Mesenchymal stem cell (in vitro differentiated cells and primary cell): ENCODE measurements at regions not wholly inside any gene's neighbourhood (a gene's known extent, or its start where the extent isn't known, plus 50 kb on each side); places are given as distances from the start of the nearest gene placed in this dataset.
A peak's percentile ranks its signal among the peaks of the same experiment; 100 is the strongest.

Experiments used
- DNase-seq: peaks from one replicate; pipeline ENCODE4 v3.0.0-alpha.2; 2013
- H2AFZ ChIP-seq: one replicate; pipeline ENCODE4 v1.6.1; 2013; ENCODE audit warnings: low read depth, mild to moderate bottlenecking, control low read depth, inconsistent platforms, low read length, moderate library complexity
- H2AK5ac ChIP-seq: 2 replicates; pipeline ENCODE4 v1.6.1; 2013; ENCODE audit warnings: low read length, moderate library complexity, mild to moderate bottlenecking, inconsistent platforms; ENCODE audit not compliant: severe bottlenecking
- H2BK120ac ChIP-seq: one replicate; pipeline ENCODE4 v1.6.1; 2013; ENCODE audit warnings: low read depth, mild to moderate bottlenecking, inconsistent platforms, low read length, moderate library complexity
- H2BK12ac ChIP-seq, 2 experiments: one replicate each; pipeline ENCODE4 v1.6.1; 2013; ENCODE audit warnings: inconsistent platforms in 2 of 2, low read length in 2 of 2, mild to moderate bottlenecking in 2 of 2, moderate library complexity in 2 of 2, control low read depth in 1 of 2
- H2BK15ac ChIP-seq: one replicate; pipeline ENCODE4 v1.6.1; 2013; ENCODE audit warnings: mild to moderate bottlenecking, low read depth, inconsistent platforms; ENCODE audit not compliant: poor library complexity, severe bottlenecking
- H2BK5ac ChIP-seq: 2 replicates; pipeline ENCODE4 v1.6.1; 2013; ENCODE audit warnings: low read depth, mild to moderate bottlenecking, low read length, control low read depth, inconsistent platforms; ENCODE audit not compliant: poor library complexity, severe bottlenecking
- H3K14ac ChIP-seq, 2 experiments: one replicate each; pipeline ENCODE4 v1.6.1; 2013; ENCODE audit warnings: inconsistent platforms in 2 of 2, low read length in 2 of 2, control low read depth in 1 of 2, mild to moderate bottlenecking in 1 of 2, moderate library complexity in 1 of 2
- H3K18ac ChIP-seq, 2 experiments: one replicate each; pipeline ENCODE4 v1.6.1; 2013; ENCODE audit warnings: inconsistent platforms in 2 of 2, low read length in 2 of 2, control low read depth in 1 of 2, low read depth in 1 of 2, mild to moderate bottlenecking in 1 of 2
- H3K23ac ChIP-seq, 2 experiments: one replicate each; pipeline ENCODE4 v1.6.1; 2013; ENCODE audit warnings: inconsistent platforms in 2 of 2, low read length in 2 of 2, mild to moderate bottlenecking in 2 of 2, moderate library complexity in 2 of 2, control low read depth in 1 of 2
- H3K27ac ChIP-seq: 2 replicates; pipeline ENCODE4 v1.5.1; 2013; ENCODE audit warnings: mild to moderate bottlenecking, moderate library complexity, low read length, control low read depth, inconsistent platforms; ENCODE audit not compliant: poor library complexity, severe bottlenecking
- H3K27me3 ChIP-seq, 2 experiments: 2 replicates each; pipeline versions ENCODE4 v1.6.1 to v1.7.0; 2013; ENCODE audit warnings: low read length in 2 of 2, mild to moderate bottlenecking in 2 of 2, moderate library complexity in 2 of 2, control low read depth in 1 of 2, inconsistent platforms in 1 of 2; ENCODE audit not compliant: control insufficient read depth in 1 of 2, insufficient read depth in 1 of 2
- H3K36me3 ChIP-seq, 2 experiments: 2 replicates each; pipeline versions ENCODE4 v1.6.1 to v1.7.0; 2013; ENCODE audit warnings: low read length in 2 of 2, control low read depth in 1 of 2, inconsistent platforms in 1 of 2, low read depth in 1 of 2, mild to moderate bottlenecking in 1 of 2; ENCODE audit not compliant: insufficient read depth in 2 of 2, control insufficient read depth in 1 of 2
- H3K4ac ChIP-seq, 2 experiments: one replicate each; pipeline ENCODE4 v1.6.1; 2013; ENCODE audit warnings: inconsistent platforms in 2 of 2, low read length in 2 of 2, mild to moderate bottlenecking in 2 of 2, moderate library complexity in 2 of 2, control low read depth in 1 of 2, low read depth in 1 of 2
- H3K4me1 ChIP-seq: 2 replicates; pipeline ENCODE4 v1.6.1; 2013; ENCODE audit warnings: low read depth, low read length, control low read depth; ENCODE audit not compliant: control insufficient read depth, insufficient read depth
- H3K4me2 ChIP-seq: 2 replicates; pipeline ENCODE4 v1.6.1; 2013; ENCODE audit warnings: low read length, mild to moderate bottlenecking, inconsistent platforms; ENCODE audit not compliant: poor library complexity, severe bottlenecking
- H3K4me3 ChIP-seq, 2 experiments: 2 replicates each; pipeline versions ENCODE4 v1.5.1 to v1.7.0; 2013; ENCODE audit warnings: low read length in 2 of 2, mild to moderate bottlenecking in 2 of 2, control low read depth in 1 of 2, low read depth in 1 of 2; ENCODE audit not compliant: insufficient read depth in 1 of 2
- H3K79me1 ChIP-seq: replicated peaks from 2 replicates; pipeline ENCODE4 v1.6.1; 2013; ENCODE audit warnings: mild to moderate bottlenecking, control low read depth, low read length, inconsistent platforms; ENCODE audit not compliant: poor library complexity, severe bottlenecking
- H3K9ac ChIP-seq: 2 replicates; pipeline ENCODE4 v1.7.0; 2013; ENCODE audit warnings: mild to moderate bottlenecking, low read length, moderate library complexity
- H3K9me3 ChIP-seq: 2 replicates; pipeline ENCODE4 v1.7.0; 2013; ENCODE audit warnings: mild to moderate bottlenecking, low read length; ENCODE audit not compliant: control insufficient read depth
- H4K8ac ChIP-seq: one replicate; pipeline ENCODE4 v1.6.1; 2013; ENCODE audit warnings: inconsistent platforms, mild to moderate bottlenecking, low read length, moderate library complexity
- H4K91ac ChIP-seq: one replicate; pipeline ENCODE4 v1.6.1; 2013; ENCODE audit warnings: mild to moderate bottlenecking, low read length, inconsistent platforms
- WGBS: methylation state at CpG from one replicate; pipeline ENCODE4 v1.1.7; 2013; ENCODE audit warnings: mixed read lengths; 5-methylcytosine and 5-hydroxymethylcytosine counted together

DNA sequence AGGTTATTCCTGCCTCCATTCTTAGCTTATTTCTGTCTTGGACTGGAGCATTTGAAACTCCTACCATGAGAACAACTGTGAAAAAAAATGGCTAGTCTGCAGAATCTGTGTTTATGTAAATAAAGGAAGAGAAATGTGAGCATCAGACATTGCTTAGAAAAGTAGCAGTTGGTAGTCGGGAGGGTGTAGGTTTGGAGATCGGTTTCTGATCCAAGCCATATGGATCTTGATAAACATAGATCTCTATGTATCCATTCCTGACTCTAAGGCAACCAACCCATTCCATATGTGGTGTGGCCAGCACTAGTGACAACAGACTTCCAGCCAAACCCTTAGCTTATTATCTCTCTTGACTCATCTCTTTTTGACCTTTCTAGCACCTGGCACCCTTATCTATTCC, 127.1 kb downstream of the NMUR2 start:
- H3K9me3 ChIP-seq = no peaks in the 10 kb centered on the region
- H2BK5ac ChIP-seq = no peak overlapping the region
- DNase-seq = no peak
- no peak overlapping the region for H3K18ac ChIP-seq
- H3K36me3 ChIP-seq = no peaks in the 10 kb centered on the region
- no peaks in the 10 kb centered on the region for H3K79me1 ChIP-seq
- no peak overlapping the region for H2AK5ac ChIP-seq
- no peak overlapping the region for H2BK15ac ChIP-seq
- no peak overlapping the region for H2BK12ac ChIP-seq
- H2BK120ac ChIP-seq = no peak overlapping the region
- no peaks in the 10 kb centered on the region for H3K4me1 ChIP-seq
- no peak overlapping the region for H4K91ac ChIP-seq
- H2AFZ ChIP-seq = no peak overlapping the region
- no peak overlapping the region for H3K9ac ChIP-seq
- H3K27ac ChIP-seq = no peak overlapping the region
- no peak overlapping the region for H3K4me3 ChIP-seq
- 95% methylated on average over 2 of the region's 2 CpGs for WGBS
- no peak overlapping the region for H4K8ac ChIP-seq
- no peak overlapping the region for H3K4me2 ChIP-seq
- H3K4ac ChIP-seq = no peak overlapping the region
- H3K14ac ChIP-seq = no peak overlapping the region
- H3K23ac ChIP-seq = no peak overlapping the region
- no peaks in the 10 kb centered on the region for H3K27me3 ChIP-seq

DNA sequence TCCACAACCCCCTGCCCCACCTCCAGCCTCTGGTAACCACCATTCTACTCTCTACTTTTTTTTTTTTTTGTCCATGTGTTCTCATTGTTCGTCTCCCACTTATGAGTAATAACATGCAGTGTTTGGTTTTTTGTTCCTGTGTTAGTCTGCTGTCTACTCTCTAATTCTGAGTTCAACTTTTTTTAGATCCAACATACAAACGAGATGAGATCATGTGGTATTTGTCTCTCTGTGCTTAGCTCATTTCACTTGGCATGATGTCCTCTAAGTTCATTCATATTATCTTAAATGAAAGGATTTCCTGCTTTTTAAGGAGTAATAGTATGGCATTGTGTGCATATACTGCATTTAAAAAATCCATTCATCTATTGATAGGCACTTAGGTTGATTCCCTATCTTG, 130.9 kb downstream of the NMUR2 start:
- no peak overlapping the region for H4K8ac ChIP-seq
- no peaks in the 10 kb centered on the region for H3K4me1 ChIP-seq
- H2AK5ac ChIP-seq = no peak overlapping the region
- H2BK15ac ChIP-seq = no peak overlapping the region
- no CpG with 5 or more reads among the region's 2 CpGs for WGBS
- no peak overlapping the region for H4K91ac ChIP-seq
- H3K27me3 ChIP-seq = no peaks in the 10 kb centered on the region
- no peak overlapping the region for H3K14ac ChIP-seq
- no peak overlapping the region for H3K4me2 ChIP-seq
- H3K4ac ChIP-seq = no peak overlapping the region
- H2AFZ ChIP-seq = no peak overlapping the region
- no peak overlapping the region for H2BK5ac ChIP-seq
- no peak overlapping the region for H3K23ac ChIP-seq
- no peak overlapping the region for H3K27ac ChIP-seq
- no peaks in the 10 kb centered on the region for H3K79me1 ChIP-seq
- no peak overlapping the region for H3K4me3 ChIP-seq
- no peak for DNase-seq
- no peaks in the 10 kb centered on the region for H3K36me3 ChIP-seq
- no peak overlapping the region for H3K18ac ChIP-seq
- no peaks in the 10 kb centered on the region for H3K9me3 ChIP-seq
- H2BK12ac ChIP-seq = no peak overlapping the region
- H2BK120ac ChIP-seq = no peak overlapping the region
- no peak overlapping the region for H3K9ac ChIP-seq

DNA sequence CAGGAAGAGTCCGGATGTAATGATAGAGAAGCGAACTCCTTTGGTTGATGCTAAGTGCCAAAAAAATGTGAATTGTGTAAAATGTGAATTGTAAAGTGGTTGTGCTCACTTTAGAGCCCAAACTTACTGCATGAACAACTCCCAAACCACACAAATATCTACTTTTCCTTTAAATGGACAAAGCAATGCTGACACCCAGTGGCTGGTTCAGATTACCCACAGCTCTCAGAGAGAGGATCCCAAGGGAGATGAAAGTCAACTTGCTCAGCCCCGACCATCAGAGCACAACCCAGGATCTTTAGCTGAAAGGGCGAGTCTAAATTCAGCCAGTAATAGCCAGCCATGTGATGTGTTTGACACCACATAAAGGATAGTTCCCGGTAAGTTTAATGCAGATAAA, 133.7 kb downstream of the NMUR2 start:
- no peak overlapping the region for H2BK12ac ChIP-seq
- DNase-seq = no peak
- no peaks in the 10 kb centered on the region for H3K4me1 ChIP-seq
- no peak overlapping the region for H4K91ac ChIP-seq
- H2AFZ ChIP-seq = no peak overlapping the region
- no peak overlapping the region for H2AK5ac ChIP-seq
- H2BK15ac ChIP-seq = no peak overlapping the region
- WGBS = 68% methylated on average over 5 of the region's 5 CpGs
- no peak overlapping the region for H3K9ac ChIP-seq
- H2BK5ac ChIP-seq = no peak overlapping the region
- H3K4me3 ChIP-seq = no peak overlapping the region
- H3K23ac ChIP-seq = no peak overlapping the region
- H3K27ac ChIP-seq = no peak overlapping the region
- no peaks in the 10 kb centered on the region for H3K36me3 ChIP-seq
- H3K9me3 ChIP-seq = no peaks in the 10 kb centered on the region
- H3K4me2 ChIP-seq = no peak overlapping the region
- H3K14ac ChIP-seq = no peak overlapping the region
- H3K27me3 ChIP-seq = no peaks in the 10 kb centered on the region
- H3K18ac ChIP-seq = no peak overlapping the region
- no peak overlapping the region for H2BK120ac ChIP-seq
- H4K8ac ChIP-seq = no peak overlapping the region
- no peak overlapping the region for H3K4ac ChIP-seq
- no peaks in the 10 kb centered on the region for H3K79me1 ChIP-seq

DNA sequence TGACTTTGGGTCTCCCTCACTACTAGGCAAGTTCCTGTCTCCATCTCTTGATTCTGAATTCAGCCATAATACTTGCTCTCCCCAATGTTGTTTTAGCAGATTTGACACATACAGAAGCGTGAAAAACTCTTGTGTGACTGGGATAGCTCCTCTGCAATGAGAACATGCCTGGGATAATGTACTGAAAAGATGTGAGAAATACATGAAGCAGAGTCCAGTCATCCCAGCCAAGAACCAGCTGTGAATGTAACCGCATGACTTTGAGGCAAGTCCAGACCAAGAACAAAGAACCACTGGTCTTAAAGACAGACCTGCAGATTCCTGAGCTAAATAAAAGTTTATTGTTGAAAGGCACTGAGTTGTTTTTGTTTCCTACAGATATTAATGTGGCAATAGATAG, 135.0 kb downstream of the NMUR2 start:
- no peak overlapping the region for H2AK5ac ChIP-seq
- H3K27me3 ChIP-seq = no peaks in the 10 kb centered on the region
- no peak overlapping the region for H2AFZ ChIP-seq
- no peak overlapping the region for H3K23ac ChIP-seq
- no peak overlapping the region for H2BK12ac ChIP-seq
- H4K8ac ChIP-seq = no peak overlapping the region
- H3K9me3 ChIP-seq = no peaks in the 10 kb centered on the region
- H3K4me2 ChIP-seq = no peak overlapping the region
- no peaks in the 10 kb centered on the region for H3K79me1 ChIP-seq
- no peak overlapping the region for H4K91ac ChIP-seq
- peak overlapping the region; percentile 30 for H3K9ac ChIP-seq
- H3K18ac ChIP-seq = no peak overlapping the region
- H2BK120ac ChIP-seq = no peak overlapping the region
- no peak overlapping the region for H3K4me3 ChIP-seq
- no peaks in the 10 kb centered on the region for H3K36me3 ChIP-seq
- no peaks in the 10 kb centered on the region for H3K4me1 ChIP-seq
- 60% methylated on average over 2 of the region's 2 CpGs for WGBS
- no peak for DNase-seq
- H3K4ac ChIP-seq = no peak overlapping the region
- H2BK15ac ChIP-seq = no peak overlapping the region
- H3K14ac ChIP-seq = no peak overlapping the region
- no peak overlapping the region for H3K27ac ChIP-seq
- H2BK5ac ChIP-seq = no peak overlapping the region
